ENCODE measurements at regions not wholly inside any gene's neighbourhood (a gene's known extent, or its start where the extent isn't known, plus 50 kb on each side); places are given as distances from the start of the nearest gene placed in this dataset.

DNA sequence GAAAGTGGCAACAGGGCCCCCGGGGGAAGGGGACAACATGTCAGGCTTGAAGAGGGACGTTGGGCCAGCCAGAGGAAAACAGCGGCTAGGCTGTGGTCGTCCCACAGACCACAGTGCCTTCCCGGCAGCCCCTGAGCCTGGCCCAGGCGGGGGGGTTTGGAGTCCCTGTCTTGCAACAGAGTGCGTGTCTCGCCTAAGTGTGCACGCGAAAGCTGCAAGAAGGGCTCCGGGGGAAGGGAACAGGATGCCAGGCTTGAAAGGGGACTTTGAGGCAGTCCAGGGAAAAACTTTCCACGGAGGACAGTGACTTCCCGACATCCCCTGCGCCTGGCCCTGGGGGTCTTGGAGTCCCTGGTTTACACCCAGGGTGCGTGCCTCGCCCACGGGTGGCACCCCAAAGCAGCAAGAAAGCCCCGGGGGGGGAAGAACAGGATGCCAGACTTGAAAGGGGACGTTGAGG, 157.5 kb upstream of the ALG10B start:
- TF ChIP-seq, protein P1, sequence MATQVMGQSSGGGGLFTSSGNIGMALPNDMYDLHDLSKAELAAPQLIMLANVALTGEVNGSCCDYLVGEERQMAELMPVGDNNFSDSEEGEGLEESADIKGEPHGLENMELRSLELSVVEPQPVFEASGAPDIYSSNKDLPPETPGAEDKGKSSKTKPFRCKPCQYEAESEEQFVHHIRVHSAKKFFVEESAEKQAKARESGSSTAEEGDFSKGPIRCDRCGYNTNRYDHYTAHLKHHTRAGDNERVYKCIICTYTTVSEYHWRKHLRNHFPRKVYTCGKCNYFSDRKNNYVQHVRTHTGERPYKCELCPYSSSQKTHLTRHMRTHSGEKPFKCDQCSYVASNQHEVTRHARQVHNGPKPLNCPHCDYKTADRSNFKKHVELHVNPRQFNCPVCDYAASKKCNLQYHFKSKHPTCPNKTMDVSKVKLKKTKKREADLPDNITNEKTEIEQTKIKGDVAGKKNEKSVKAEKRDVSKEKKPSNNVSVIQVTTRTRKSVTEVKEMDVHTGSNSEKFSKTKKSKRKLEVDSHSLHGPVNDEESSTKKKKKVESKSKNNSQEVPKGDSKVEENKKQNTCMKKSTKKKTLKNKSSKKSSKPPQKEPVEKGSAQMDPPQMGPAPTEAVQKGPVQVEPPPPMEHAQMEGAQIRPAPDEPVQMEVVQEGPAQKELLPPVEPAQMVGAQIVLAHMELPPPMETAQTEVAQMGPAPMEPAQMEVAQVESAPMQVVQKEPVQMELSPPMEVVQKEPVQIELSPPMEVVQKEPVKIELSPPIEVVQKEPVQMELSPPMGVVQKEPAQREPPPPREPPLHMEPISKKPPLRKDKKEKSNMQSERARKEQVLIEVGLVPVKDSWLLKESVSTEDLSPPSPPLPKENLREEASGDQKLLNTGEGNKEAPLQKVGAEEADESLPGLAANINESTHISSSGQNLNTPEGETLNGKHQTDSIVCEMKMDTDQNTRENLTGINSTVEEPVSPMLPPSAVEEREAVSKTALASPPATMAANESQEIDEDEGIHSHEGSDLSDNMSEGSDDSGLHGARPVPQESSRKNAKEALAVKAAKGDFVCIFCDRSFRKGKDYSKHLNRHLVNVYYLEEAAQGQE (IDR thresholded peaks at IDR 0.05; ENCODE audit: low read depth), result no peak
- TF ChIP-seq, protein P2, sequence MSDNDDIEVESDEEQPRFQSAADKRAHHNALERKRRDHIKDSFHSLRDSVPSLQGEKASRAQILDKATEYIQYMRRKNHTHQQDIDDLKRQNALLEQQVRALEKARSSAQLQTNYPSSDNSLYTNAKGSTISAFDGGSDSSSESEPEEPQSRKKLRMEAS (IDR thresholded peaks at IDR 0.05), result no peak
- no peak for TF ChIP-seq EP300 (IDR thresholded peaks at IDR 0.05; ENCODE audit: borderline replicate concordance)
- no peak for TF ChIP-seq NFIC (IDR thresholded peaks at IDR 0.05)
- TF ChIP-seq, protein P3, sequence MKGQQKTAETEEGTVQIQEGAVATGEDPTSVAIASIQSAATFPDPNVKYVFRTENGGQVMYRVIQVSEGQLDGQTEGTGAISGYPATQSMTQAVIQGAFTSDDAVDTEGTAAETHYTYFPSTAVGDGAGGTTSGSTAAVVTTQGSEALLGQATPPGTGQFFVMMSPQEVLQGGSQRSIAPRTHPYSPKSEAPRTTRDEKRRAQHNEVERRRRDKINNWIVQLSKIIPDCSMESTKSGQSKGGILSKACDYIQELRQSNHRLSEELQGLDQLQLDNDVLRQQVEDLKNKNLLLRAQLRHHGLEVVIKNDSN (IDR thresholded peaks at IDR 0.05), result no peak
- TF ChIP-seq EGR1 (IDR thresholded peaks at IDR 0.05), result no peak
- no peak for TF ChIP-seq TAF1 (IDR thresholded peaks at IDR 0.05; ENCODE audit: low read depth)

All from Ishikawa (cell line).